ENCODE measurements at regions not wholly inside any gene's neighbourhood (a gene's known extent, or its start where the extent isn't known, plus 50 kb on each side); places are given as distances from the start of the nearest gene placed in this dataset.

DNA sequence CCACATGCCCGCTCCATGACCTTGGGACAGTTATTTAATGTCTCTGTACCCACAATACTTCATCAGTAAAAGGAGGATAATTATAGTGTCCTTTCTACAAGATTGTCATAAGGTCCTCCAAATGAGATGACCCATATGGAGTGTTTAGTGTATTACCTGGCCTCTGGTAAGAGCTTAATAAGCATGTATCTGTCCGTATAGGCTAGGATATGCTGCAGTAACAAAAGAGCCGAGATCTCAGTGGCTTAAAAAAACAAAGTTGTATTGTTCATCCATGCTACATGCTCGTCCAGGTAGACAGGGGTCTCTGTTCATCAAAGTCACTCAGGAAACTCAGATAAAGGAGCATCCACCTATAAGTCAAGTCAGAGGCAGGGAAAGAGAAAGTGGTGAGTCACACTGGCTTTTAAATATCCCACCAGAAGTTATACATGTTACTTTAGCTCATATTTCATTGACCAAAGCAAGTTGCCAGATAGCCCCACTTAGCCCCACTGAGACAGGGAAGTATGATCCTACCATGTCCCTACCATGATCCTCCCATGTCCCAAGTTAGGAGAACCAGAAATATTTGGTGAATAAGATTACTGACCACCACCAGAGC, 53.0 kb upstream of the KAZN start:
- no peak for DNase-seq (ENCODE audit: low spot score)
- in situ Hi-C loops (cut with HindIII; ENCODE audit: low sequenced_read_pairs), result no loop called here

DNA sequence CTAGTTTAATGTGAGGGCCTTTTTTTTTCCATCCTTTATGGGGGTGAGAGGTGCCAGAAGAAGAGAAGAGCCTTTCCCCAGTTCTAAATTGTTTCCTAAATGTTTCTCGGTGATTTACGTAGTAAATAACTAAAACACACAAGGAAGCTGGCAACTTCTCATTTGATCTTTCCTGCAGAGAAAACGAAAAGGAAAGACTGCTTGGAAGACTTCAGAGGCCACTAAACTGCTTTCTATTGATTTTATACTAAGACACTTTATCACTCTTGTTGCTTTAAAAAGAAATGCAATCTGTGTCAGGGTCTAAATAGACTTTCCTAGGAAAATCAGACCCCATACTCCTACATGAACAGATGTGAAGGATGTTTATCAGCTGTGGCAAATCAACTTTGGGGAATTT, 52.1 kb upstream of the KAZN start:
- in situ Hi-C loops (cut with HindIII; ENCODE audit: low sequenced_read_pairs), result no loop called here
- no peak for DNase-seq (ENCODE audit: low spot score)

Data from G401 (cell line).